ENCODE measurements at regions not wholly inside any gene's neighbourhood (a gene's known extent, or its start where the extent isn't known, plus 50 kb on each side); places are given as distances from the start of the nearest gene placed in this dataset.

GRCh38 chr3:65070968-65071367 is 383.2 kb upstream of the ADAMTS9 start:
- Histone ChIP-seq H3K36me3 (ENCODE audit: control insufficient read depth, insufficient read depth, low read length) (no peaks in the 10 kb centered on the region), H3K79me2 (no peaks in the 10 kb centered on the region), H3K9ac (no peak overlapping the region), H3K4me3 (ENCODE audit: low read depth, low read length) (no peak overlapping the region), H3K9me3 (ENCODE audit: control insufficient read depth, low read length) (peaks cover 3% of the 10 kb centered on the region), H2AFZ (no peak overlapping the region), H3K27me3 (ENCODE audit: control insufficient read depth, insufficient read depth, low read length) (no peaks in the 10 kb centered on the region), H3K4me1 (no peaks in the 10 kb centered on the region), H3K4me2 (ENCODE audit: low read length) (no peak overlapping the region), H3K27ac (no peak overlapping the region)
- TF ChIP-seq CTCF (IDR thresholded peaks at IDR 0.05) = no peak

GRCh38 chr3:65060904-65061303 is 373.1 kb upstream of the ADAMTS9 start:
- peaks cover 2% of the 10 kb centered on the region for H3K4me1 ChIP-seq
- no peak for TF ChIP-seq CTCF (IDR thresholded peaks at IDR 0.05)
- H3K36me3 ChIP-seq (ENCODE audit: control insufficient read depth, insufficient read depth, low read length) = no peaks in the 10 kb centered on the region
- no peaks in the 10 kb centered on the region for H3K27me3 ChIP-seq (ENCODE audit: control insufficient read depth, insufficient read depth, low read length)
- no peak overlapping the region for H3K9ac ChIP-seq
- no peak overlapping the region for H3K4me2 ChIP-seq (ENCODE audit: low read length)
- H3K4me3 ChIP-seq (ENCODE audit: low read depth, low read length) = no peak overlapping the region
- H3K79me2 ChIP-seq = no peaks in the 10 kb centered on the region
- no peaks in the 10 kb centered on the region for H3K9me3 ChIP-seq (ENCODE audit: control insufficient read depth, low read length)
- H3K27ac ChIP-seq = no peak overlapping the region
- no peak overlapping the region for H2AFZ ChIP-seq

DNA sequence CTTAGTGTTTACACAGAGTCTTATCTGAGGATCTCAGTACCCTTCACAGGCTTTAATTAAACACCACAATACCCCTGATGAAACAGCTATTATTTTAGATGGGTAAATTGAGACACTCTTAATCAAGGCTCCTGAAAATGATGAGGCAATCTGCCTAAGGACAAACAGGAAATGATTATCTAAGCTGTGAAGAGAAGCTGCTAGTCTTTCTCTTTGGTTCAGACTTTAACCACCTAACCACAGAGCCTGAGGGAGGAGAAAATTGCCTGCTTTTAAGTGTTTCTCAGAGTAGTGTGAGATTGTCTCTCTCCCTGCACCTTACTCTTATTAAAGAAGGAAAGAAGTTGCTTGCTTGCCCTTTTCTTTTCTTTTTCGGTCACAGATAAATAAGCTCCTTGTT is 364.3 kb upstream of the ADAMTS9 start:
- H3K4me3 ChIP-seq (ENCODE audit: low read depth, low read length) = no peak overlapping the region
- no peaks in the 10 kb centered on the region for H3K79me2 ChIP-seq
- no peaks in the 10 kb centered on the region for H3K9me3 ChIP-seq (ENCODE audit: control insufficient read depth, low read length)
- no peaks in the 10 kb centered on the region for H3K36me3 ChIP-seq (ENCODE audit: control insufficient read depth, insufficient read depth, low read length)
- no peak overlapping the region for H3K9ac ChIP-seq
- no peak overlapping the region for H3K4me2 ChIP-seq (ENCODE audit: low read length)
- H3K27me3 ChIP-seq (ENCODE audit: control insufficient read depth, insufficient read depth, low read length) = no peaks in the 10 kb centered on the region
- TF ChIP-seq CTCF (IDR thresholded peaks at IDR 0.05) = no peak
- no peak overlapping the region for H2AFZ ChIP-seq
- no peaks in the 10 kb centered on the region for H3K4me1 ChIP-seq
- no peak overlapping the region for H3K27ac ChIP-seq

- Histone ChIP-seq H3K4me1 (no peaks in the 10 kb centered on the region), H2AFZ (no peak overlapping the region), H3K27ac (no peak overlapping the region), H3K27me3 (ENCODE audit: control insufficient read depth, insufficient read depth, low read length) (no peaks in the 10 kb centered on the region), H3K36me3 (ENCODE audit: control insufficient read depth, insufficient read depth, low read length) (no peaks in the 10 kb centered on the region), H3K79me2 (no peaks in the 10 kb centered on the region), H3K9ac (no peak overlapping the region), H3K4me2 (ENCODE audit: low read length) (no peak overlapping the region), H3K4me3 (ENCODE audit: low read depth, low read length) (no peak overlapping the region), H3K9me3 (ENCODE audit: control insufficient read depth, low read length) (no peaks in the 10 kb centered on the region)
- TF ChIP-seq CTCF (IDR thresholded peaks at IDR 0.05) = no peak
Measured at GRCh38 chr3:65048151-65048550, 360.4 kb upstream of the ADAMTS9 start.

- H3K4me3 ChIP-seq (ENCODE audit: low read depth, low read length) = no peak overlapping the region
- H3K9ac ChIP-seq = no peak overlapping the region
- no peaks in the 10 kb centered on the region for H3K36me3 ChIP-seq (ENCODE audit: control insufficient read depth, insufficient read depth, low read length)
- H3K27me3 ChIP-seq (ENCODE audit: control insufficient read depth, insufficient read depth, low read length) = no peaks in the 10 kb centered on the region
- H3K9me3 ChIP-seq (ENCODE audit: control insufficient read depth, low read length) = no peaks in the 10 kb centered on the region
- H3K79me2 ChIP-seq = no peaks in the 10 kb centered on the region
- no peak overlapping the region for H3K4me2 ChIP-seq (ENCODE audit: low read length)
- no peak overlapping the region for H2AFZ ChIP-seq
- no peak for TF ChIP-seq CTCF (IDR thresholded peaks at IDR 0.05)
- H3K27ac ChIP-seq = no peak overlapping the region
- H3K4me1 ChIP-seq = no peaks in the 10 kb centered on the region
Measured at GRCh38 chr3:65045138-65045537, 357.3 kb upstream of the ADAMTS9 start.

All from parathyroid adenoma (tissue), 2 donors.